GM23248 (cell line): ENCODE measurements at regions not wholly inside any gene's neighbourhood (a gene's known extent, or its start where the extent isn't known, plus 50 kb on each side); places are given as distances from the start of the nearest gene placed in this dataset.

Source experiments
- EZH2 ChIP-seq: fragments of 200-600 bp; sonication (generic); IDR thresholded peaks from 2 replicates; pipeline ENCODE4 v1.6.1; 2018; ENCODE audit warnings: antibody characterized with exemption, mild to moderate bottlenecking; ENCODE audit not compliant: insufficient read depth, poor library complexity, severe bottlenecking
- EZH2phosphoT487 ChIP-seq: fragments of 200-600 bp; sonication (generic); IDR thresholded peaks from 2 replicates; pipeline ENCODE4 v1.6.1; 2018; ENCODE audit warnings: antibody characterized with exemption, moderate library complexity, mild to moderate bottlenecking, low read depth; ENCODE audit not compliant: insufficient read depth

DNA sequence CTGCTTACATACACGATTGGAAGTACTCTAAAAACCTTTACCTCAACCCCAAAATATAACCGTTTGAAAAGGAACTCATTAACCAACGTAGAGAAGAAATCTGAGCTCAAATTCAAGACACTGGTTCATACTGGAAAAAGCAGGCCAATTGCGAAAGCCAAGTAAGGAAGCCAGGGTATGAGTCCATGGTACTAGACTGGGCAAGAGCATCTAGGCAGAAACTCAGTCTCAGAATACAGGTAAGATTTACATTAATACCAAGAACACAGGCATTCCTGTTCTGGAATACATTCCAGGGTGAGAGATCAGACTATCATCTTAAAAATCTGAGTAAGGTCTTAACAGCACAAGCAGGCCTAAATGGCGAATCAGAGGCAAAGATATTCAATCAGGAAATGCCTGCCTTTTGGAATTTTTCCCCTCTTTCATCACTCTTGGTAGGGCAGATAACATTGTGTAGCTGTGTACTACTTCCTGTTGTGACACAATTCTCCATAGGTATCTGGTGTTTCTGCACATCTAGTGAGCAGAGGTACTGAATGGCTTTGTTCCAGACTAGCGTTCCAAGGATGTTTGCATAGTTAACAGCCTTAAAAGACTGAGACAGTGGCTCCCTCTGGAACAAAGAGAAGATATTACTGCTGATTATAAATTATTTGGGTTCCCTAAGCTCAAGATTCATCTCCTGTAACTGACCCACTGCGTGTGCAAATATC lies 311.3 kb downstream of the PCDH19 start:
- TF ChIP-seq EZH2 (no peak), EZH2phosphoT487 (no peak)
